ENCODE measurements at regions not wholly inside any gene's neighbourhood (a gene's known extent, or its start where the extent isn't known, plus 50 kb on each side); places are given as distances from the start of the nearest gene placed in this dataset.

DNA sequence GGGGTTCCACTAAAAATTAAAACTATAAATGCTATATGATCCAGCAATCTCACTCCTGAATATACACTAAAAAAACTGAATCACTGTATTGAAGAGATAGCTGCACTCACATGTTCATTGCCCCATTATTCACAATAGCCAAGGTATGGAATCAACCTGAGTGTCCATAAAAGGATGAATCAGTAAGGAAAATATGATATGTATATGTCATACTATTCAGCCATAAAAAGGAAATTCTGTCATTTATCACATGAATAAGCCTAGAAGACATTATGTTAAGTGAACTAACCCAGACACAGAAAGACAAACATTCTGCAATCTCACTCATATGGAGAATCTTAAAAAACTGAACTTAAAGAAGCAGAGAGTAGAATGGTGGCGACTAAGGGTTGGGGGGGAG is 1376.2 kb upstream of the CDH9 start:
- TF ChIP-seq, protein P1, sequence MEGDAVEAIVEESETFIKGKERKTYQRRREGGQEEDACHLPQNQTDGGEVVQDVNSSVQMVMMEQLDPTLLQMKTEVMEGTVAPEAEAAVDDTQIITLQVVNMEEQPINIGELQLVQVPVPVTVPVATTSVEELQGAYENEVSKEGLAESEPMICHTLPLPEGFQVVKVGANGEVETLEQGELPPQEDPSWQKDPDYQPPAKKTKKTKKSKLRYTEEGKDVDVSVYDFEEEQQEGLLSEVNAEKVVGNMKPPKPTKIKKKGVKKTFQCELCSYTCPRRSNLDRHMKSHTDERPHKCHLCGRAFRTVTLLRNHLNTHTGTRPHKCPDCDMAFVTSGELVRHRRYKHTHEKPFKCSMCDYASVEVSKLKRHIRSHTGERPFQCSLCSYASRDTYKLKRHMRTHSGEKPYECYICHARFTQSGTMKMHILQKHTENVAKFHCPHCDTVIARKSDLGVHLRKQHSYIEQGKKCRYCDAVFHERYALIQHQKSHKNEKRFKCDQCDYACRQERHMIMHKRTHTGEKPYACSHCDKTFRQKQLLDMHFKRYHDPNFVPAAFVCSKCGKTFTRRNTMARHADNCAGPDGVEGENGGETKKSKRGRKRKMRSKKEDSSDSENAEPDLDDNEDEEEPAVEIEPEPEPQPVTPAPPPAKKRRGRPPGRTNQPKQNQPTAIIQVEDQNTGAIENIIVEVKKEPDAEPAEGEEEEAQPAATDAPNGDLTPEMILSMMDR (IDR thresholded peaks at IDR 0.05) = no peak
- no peak for TF ChIP-seq EP300 (IDR thresholded peaks at IDR 0.05)

Measured in ovary (tissue), 3 donors.